HepG2 (cell line): ENCODE measurements at regions not wholly inside any gene's neighbourhood (a gene's known extent, or its start where the extent isn't known, plus 50 kb on each side); places are given as distances from the start of the nearest gene placed in this dataset.

Experiments used
- ATAC-seq: fragments of 200-7000 bp; cut with Tn5 transposase; 3 replicates; pipeline ENCODE4 v1.9.1; 2020; ENCODE audit warnings: mild to moderate bottlenecking, moderate library complexity
- BruUV-seq: library from RNA; stranded (reverse); fragments of 400-500 nt; replicated peaks from 2 replicates; lab custom pipeline; 2021; lab: Mats Ljungman, UMichigan
- CTCF ChIA-PET: fragments of 300-600 bp; formaldehyde crosslinking; extraction: SDS; loops from one replicate; lab custom pipeline; 2021; ENCODE audit warnings: low total read pairs, inconsistent platforms, low intra/inter-chr PET ratio; lab: Yijun Ruan, JAX
- POLR2A ChIA-PET: fragments of 350-600 bp; sonication (Branson Sonifier 250); formaldehyde crosslinking; loops from one replicate; lab custom pipeline; 2020; ENCODE audit warnings: antibody characterized with exemption, inconsistent platforms; lab: Yijun Ruan, JAX
- DNase-seq: peaks from one replicate; pipeline ENCODE4 v3.0.0-alpha.2; 2015; ENCODE audit warnings: low spot score
- FAIRE-seq: peaks from 3 replicates; lab custom pipeline; 2011; peaks lifted over from hg19 to GRCh38; lab: Jason Lieb, UNC
- H2AFZ ChIP-seq: one replicate; pipeline ENCODE4 v1.6.1; 2011; ENCODE audit warnings: low read length, inconsistent platforms
- H3K27ac ChIP-seq: fragments of 300-600 bp; 3 replicates; pipeline ENCODE4 v1.8.0; 2011; ENCODE audit warnings: mixed run types, mild to moderate bottlenecking, mixed read lengths, low read length, inconsistent platforms; ENCODE audit not compliant: insufficient read depth; ENCODE audit errors: extremely low read length
- H3K27me3 ChIP-seq, 2 experiments: fragments of 200-600 bp in 1 of 2; 2 replicates in 1 of 2; 3 replicates in 1 of 2; pipeline versions ENCODE4 v1.6.0 to v1.8.0; 2011; ENCODE audit warnings: low read length in 2 of 2, mild to moderate bottlenecking in 2 of 2, moderate library complexity in 2 of 2, inconsistent platforms in 1 of 2; ENCODE audit not compliant: insufficient read depth in 2 of 2, control insufficient read depth in 1 of 2
- H3K36me3 ChIP-seq, 2 experiments: fragments of 200-600 bp in 1 of 2; replicated peaks in 1 of 2; 2 replicates in 1 of 2; 3 replicates in 1 of 2; pipeline versions ENCODE4 v1.5.1 to v1.8.0; 2011; ENCODE audit warnings: low read length in 2 of 2, inconsistent platforms in 1 of 2; ENCODE audit not compliant: insufficient read depth in 2 of 2, control insufficient read depth in 1 of 2
- H3K4me1 ChIP-seq: 2 replicates; pipeline ENCODE4 v1.5.1; 2012; ENCODE audit warnings: low read length, inconsistent platforms; ENCODE audit not compliant: insufficient read depth
- H3K4me2 ChIP-seq: 2 replicates; pipeline ENCODE4 v1.6.0; 2011; ENCODE audit warnings: low read depth, low read length, inconsistent platforms
- H3K4me3 ChIP-seq, 3 experiments: fragments of 200-600 bp in 1 of 3; sonication (generic), shearing (Covaris generic) in 1 of 3; replicated peaks in 1 of 3; 2 replicates each; pipeline ENCODE4 v1.5.1; 2011 to 2016; ENCODE audit warnings: low read length in 3 of 3, inconsistent platforms in 2 of 3, low read depth in 2 of 3, mild to moderate bottlenecking in 2 of 3, control low read depth in 1 of 3, mixed read lengths in 1 of 3; ENCODE audit not compliant: insufficient read depth in 1 of 3
- H3K79me2 ChIP-seq: one replicate; pipeline ENCODE4 v1.6.1; 2011; ENCODE audit warnings: low read length, inconsistent platforms; ENCODE audit not compliant: insufficient read depth
- H3K9ac ChIP-seq: 2 replicates; pipeline ENCODE4 v1.6.0; 2011; ENCODE audit warnings: mild to moderate bottlenecking, low read depth, low read length, inconsistent platforms; ENCODE audit not compliant: insufficient read depth
- H3K9me3 ChIP-seq: 2 replicates; pipeline ENCODE4 v1.5.1; 2012; ENCODE audit warnings: mild to moderate bottlenecking, low read length
- H4K20me1 ChIP-seq: 2 replicates; pipeline ENCODE4 v1.6.0; 2011; ENCODE audit warnings: inconsistent platforms, mild to moderate bottlenecking, low read length, moderate library complexity; ENCODE audit not compliant: insufficient read depth
- MAFG ChIP-seq: sonication (generic); formaldehyde crosslinking; IDR thresholded peaks from 2 replicates; pipeline ENCODE4 v1.5.1; 2020; ENCODE audit warnings: mild to moderate bottlenecking, missing genetic modification reagents
- MTA3 ChIP-seq: sonication (generic); formaldehyde crosslinking; IDR thresholded peaks from 2 replicates; pipeline ENCODE4 v1.4.0; 2020; ENCODE audit warnings: missing genetic modification reagents
- NFE2L2 ChIP-seq: fragments of 150-350 bp; IDR thresholded peaks from 2 replicates; pipeline ENCODE4 v1.6.1; 2014; ENCODE audit warnings: low read length
- PITX1 ChIP-seq: sonication (generic); formaldehyde crosslinking; IDR thresholded peaks from 2 replicates; pipeline ENCODE4 v1.5.1; 2020; ENCODE audit warnings: mild to moderate bottlenecking, missing genetic modification reagents
- SP4 ChIP-seq: sonication (generic); formaldehyde crosslinking; IDR thresholded peaks from 2 replicates; pipeline ENCODE4 v1.8.1; 2023; ENCODE audit warnings: mild to moderate bottlenecking, missing genetic modification reagents
- SSRP1 ChIP-seq: IDR thresholded peaks from 2 replicates; pipeline ENCODE4 v1.6.1; 2016; ENCODE audit warnings: control low read depth
- ZBTB26 ChIP-seq: IDR thresholded peaks from 2 replicates; pipeline ENCODE4 v1.6.1; 2016; ENCODE audit warnings: missing compliant biosample characterization, missing genetic modification reagents, borderline replicate concordance
- ZFY ChIP-seq: sonication (generic); formaldehyde crosslinking; IDR thresholded peaks from 2 replicates; pipeline ENCODE4 v1.4.0; 2020; ENCODE audit warnings: missing genetic modification reagents
- ZMYM2 ChIP-seq: sonication (generic); formaldehyde crosslinking; IDR thresholded peaks from 2 replicates; pipeline ENCODE4 v1.8.0; 2022; ENCODE audit warnings: mild to moderate bottlenecking, missing genetic modification reagents
- ZNF567 ChIP-seq: sonication (generic); formaldehyde crosslinking; IDR thresholded peaks from 2 replicates; pipeline ENCODE4 v1.8.1; 2023; ENCODE audit warnings: mild to moderate bottlenecking, missing genetic modification reagents, borderline replicate concordance
- WGBS: methylation state at CpG from one replicate; pipeline ENCODE4 v1.1.6; 2017; ENCODE audit warnings: low lambda C conversion rate; 5-methylcytosine and 5-hydroxymethylcytosine counted together
- in situ Hi-C: cut with HindIII; loops from 2 replicates; pipeline ENCODE4 v1.10.0; 2017; ENCODE audit warnings: low pct_unique_long_range_greater_than_20kb; ENCODE audit not compliant: extremely low pct_ligation_motif_present
- intact Hi-C: fragments of 100-400 bp; cut with micrococcal nuclease; formaldehyde crosslinking; loops from one replicate; pipeline ENCODE4 v1.10.0; 2022; ENCODE audit not compliant: unreplicated experiment

- intact Hi-C loops (no loop called here), in situ Hi-C loops (no loop called here)
- no peaks in the 10 kb centered on the region for H3K27me3 ChIP-seq
- 4% methylated on average over 2 of the region's 2 CpGs for WGBS
- H3K79me2 ChIP-seq, result no peaks in the 10 kb centered on the region
- ATAC-seq (no peak), FAIRE-seq (no peak), DNase-seq (peak; percentile 1)
- no peaks in the 10 kb centered on the region for H3K9me3 ChIP-seq
- H3K36me3 ChIP-seq, result no peaks in the 10 kb centered on the region
- ChIA-PET POLR2A (no interaction called here), CTCF (no interaction called here)
- no peaks in the 10 kb centered on the region for H3K4me1 ChIP-seq
- no peak overlapping the region for H2AFZ ChIP-seq
- no TSS peak for BruUV-seq
- no peak overlapping the region for H3K4me3 ChIP-seq
- no peak overlapping the region for H3K9ac ChIP-seq
- no peak overlapping the region for H3K4me2 ChIP-seq
- H4K20me1 ChIP-seq, result no peaks in the 10 kb centered on the region
- H3K27ac ChIP-seq, result no peak overlapping the region
- TF ChIP-seq MAFG (CRISPR knock-in tag) (no peak), ZNF567 (CRISPR knock-in tag) (no peak), ZBTB26 (CRISPR knock-in tag) (no peak), SP4 (CRISPR knock-in tag) (no peak), ZFY (CRISPR knock-in tag) (no peak), MTA3 (CRISPR knock-in tag) (no peak), NFE2L2 (no peak), ZMYM2 (no peak), SSRP1 (CRISPR knock-in tag) (no peak), PITX1 (CRISPR knock-in tag) (no peak)
Measured at GRCh38 chr3:83426300-83426699, 1532.5 kb upstream of the CADM2 start.
